LNCAP (cell line): ENCODE measurements at regions not wholly inside any gene's neighbourhood (a gene's known extent, or its start where the extent isn't known, plus 50 kb on each side); places are given as distances from the start of the nearest gene placed in this dataset.

ENCODE experiments used
- CTCF ChIP-seq: fragments of 450-650 bp; IDR thresholded peaks from 2 replicates; pipeline ENCODE4 v1.5.1; 2017; ENCODE audit warnings: mild to moderate bottlenecking

- no peak for TF ChIP-seq CTCF
Observed at GRCh38 chr4:73348185-73348584, 55.9 kb upstream of the ALB start.

- TF ChIP-seq CTCF, result no peak
Observed at GRCh38 chr4:73347497-73347896, 56.6 kb upstream of the ALB start.

GRCh38 chr4:73345399-73345975 lies 58.6 kb upstream of the ALB start:
- TF ChIP-seq CTCF, result no peak

GRCh38 chr4:73344106-73344505 lies 60.0 kb upstream of the ALB start:
- TF ChIP-seq CTCF, result no peak

GRCh38 chr4:73343432-73343831 lies 60.7 kb upstream of the ALB start:
- no peak for TF ChIP-seq CTCF

GRCh38 chr4:73341454-73341853 lies 62.6 kb upstream of the ALB start:
- TF ChIP-seq CTCF, result peak; percentile 73

GRCh38 chr4:73340917-73341316 lies 63.2 kb upstream of the ALB start:
- TF ChIP-seq CTCF, result no peak

GRCh38 chr4:73335679-73336078 lies 68.4 kb upstream of the ALB start:
- no peak for TF ChIP-seq CTCF
